B cell (primary cell): ENCODE measurements at regions not wholly inside any gene's neighbourhood (a gene's known extent, or its start where the extent isn't known, plus 50 kb on each side); places are given as distances from the start of the nearest gene placed in this dataset.
"Not testable (repeated sequence)": the region's sequence is repeated elsewhere in the genome, so short reads cannot be mapped to it uniquely, and the experiment has no call there.

Source experiments
- ATAC-seq: fragments of 200-7000 bp; cut with Tn5 transposase; one replicate; pipeline ENCODE4 v1.10.0; 2021; ENCODE audit warnings: low read depth, mild to moderate bottlenecking, moderate number of reproducible peaks, moderate library complexity
- CTCF ChIA-PET: fragments of 350-600 bp; sonication (Branson Sonifier 250); formaldehyde crosslinking; loops from one replicate; lab custom pipeline; 2021; ENCODE audit warnings: antibody characterized with exemption, inconsistent platforms; lab: Charles Lee
- POLR2A ChIA-PET: fragments of 350-600 bp; sonication (Branson Sonifier 250); formaldehyde crosslinking; loops from one replicate; lab custom pipeline; 2021; ENCODE audit warnings: antibody characterized with exemption; lab: Charles Lee
- DNase-seq: peaks from one replicate; pipeline ENCODE4 v3.0.0; 2013
- H2AFZ ChIP-seq: 2 replicates; pipeline ENCODE4 v1.6.1; 2012; ENCODE audit warnings: mild to moderate bottlenecking, low read depth, low read length; ENCODE audit not compliant: insufficient read depth, poor library complexity, severe bottlenecking
- H3K27ac ChIP-seq, 2 donors: 1 replicate in 1 of 2; 2 replicates in 1 of 2; pipeline ENCODE4 v1.5.1; 2012 to 2013; ENCODE audit warnings: low read length in 2 of 2, mild to moderate bottlenecking in 2 of 2, moderate library complexity in 1 of 2
- H3K27me3 ChIP-seq, 4 experiments: fragments of 200-600 bp in 1 of 4; sonication (generic) in 1 of 4; replicated peaks in 1 of 4; 1 replicate in 2 of 4; 2 replicates in 2 of 4; pipeline versions ENCODE4 v1.6.1 to v1.7.0; 2013 to 2016; ENCODE audit warnings: low read length in 3 of 4, mild to moderate bottlenecking in 2 of 4, mixed read lengths in 1 of 4, moderate library complexity in 1 of 4; ENCODE audit not compliant: insufficient read depth in 4 of 4, control insufficient read depth in 3 of 4; ENCODE audit errors: control extremely low read depth in 1 of 4
- H3K36me3 ChIP-seq, 2 experiments: replicated peaks in 1 of 2; 1 replicate in 1 of 2; 2 replicates in 1 of 2; pipeline versions ENCODE4 v1.6.1 to v1.7.1; 2013; ENCODE audit warnings: low read length in 1 of 2; ENCODE audit not compliant: insufficient read depth in 2 of 2, control insufficient read depth in 1 of 2; ENCODE audit errors: control extremely low read depth in 1 of 2, extremely low read depth in 1 of 2
- H3K4me1 ChIP-seq, 2 donors: fragments of 200-600 bp in 1 of 2; sonication (generic) in 1 of 2; 1 replicate in 1 of 2; 2 replicates in 1 of 2; pipeline versions ENCODE4 v1.5.1 to v1.6.1; 2013 to 2017; ENCODE audit warnings: low read length in 2 of 2; ENCODE audit not compliant: control insufficient read depth in 2 of 2, insufficient read depth in 2 of 2
- H3K4me2 ChIP-seq: replicated peaks from 2 replicates; pipeline ENCODE3; 2012; ENCODE audit warnings: mild to moderate bottlenecking, low read depth, low read length; ENCODE audit not compliant: poor library complexity, severe bottlenecking
- H3K4me3 ChIP-seq, 5 experiments: fragments of 200-600 bp in 1 of 5; sonication (generic) in 1 of 5; 1 replicate in 3 of 5; 2 replicates in 2 of 5; pipeline versions ENCODE4 v1.5.1 to v1.7.0; 2011 to 2016; ENCODE audit warnings: low read length in 4 of 5, mild to moderate bottlenecking in 4 of 5, low read depth in 2 of 5, control low read depth in 1 of 5, moderate library complexity in 1 of 5; ENCODE audit not compliant: insufficient read depth in 1 of 5; ENCODE audit errors: control extremely low read depth in 1 of 5, extremely low read depth in 1 of 5
- H3K79me2 ChIP-seq: fragments of 200-600 bp; sonication (generic); one replicate; pipeline ENCODE4 v1.6.0; 2016; ENCODE audit warnings: low read length; ENCODE audit not compliant: control insufficient read depth, insufficient read depth
- H3K9ac ChIP-seq: fragments of 200-600 bp; sonication (generic); 2 replicates; pipeline ENCODE4 v1.6.1; 2017; ENCODE audit warnings: mild to moderate bottlenecking, low read length, moderate library complexity
- H3K9me3 ChIP-seq, 3 donors: one replicate each; pipeline versions ENCODE4 v1.6.1 to v1.7.1; 2013; ENCODE audit warnings: low read length in 2 of 3; ENCODE audit not compliant: control insufficient read depth in 2 of 3, insufficient read depth in 1 of 3; ENCODE audit errors: control extremely low read depth in 1 of 3
- H4K20me1 ChIP-seq: 2 replicates; pipeline ENCODE4 v1.6.0; 2012; ENCODE audit warnings: mild to moderate bottlenecking, low read length; ENCODE audit not compliant: insufficient read depth, control insufficient read depth, poor library complexity, severe bottlenecking
- H3K27ac Mint-ChIP-seq: one replicate; pipeline ENCODE4 v1.8.0; 2021; ENCODE audit warnings: mixed read lengths
- H3K27me3 Mint-ChIP-seq: one replicate; pipeline ENCODE4 v1.8.0; 2021; ENCODE audit warnings: mixed read lengths
- H3K4me1 Mint-ChIP-seq: one replicate; pipeline ENCODE4 v1.8.0; 2021; ENCODE audit warnings: mixed read lengths
- H3K4me3 Mint-ChIP-seq: one replicate; pipeline ENCODE4 v1.8.0; 2021; ENCODE audit warnings: mixed read lengths
- H3K9me3 Mint-ChIP-seq: one replicate; pipeline ENCODE4 v1.8.0; 2022; ENCODE audit warnings: mixed read lengths; ENCODE audit not compliant: insufficient read depth
- EZH2 ChIP-seq: IDR thresholded peaks from 2 replicates; pipeline ENCODE4 v1.6.1; 2012; ENCODE audit warnings: borderline replicate concordance, low read depth, mild to moderate bottlenecking, moderate library complexity, low read length; ENCODE audit not compliant: insufficient read depth, poor library complexity, severe bottlenecking
- WGBS: methylation state at CpG from one replicate; pipeline ENCODE4 v1.1.5; 2013; ENCODE audit warnings: missing lambda C conversion rate; ENCODE audit not compliant: insufficient coverage; 5-methylcytosine and 5-hydroxymethylcytosine counted together
- intact Hi-C: fragments of 100-400 bp; cut with micrococcal nuclease; formaldehyde crosslinking; loops from one replicate; pipeline ENCODE4 v1.10.0; 2022
- TF ChIP-seq, protein P1 (sequence below): fragments of 200-600 bp; IDR thresholded peaks from one replicate; pipeline ENCODE4 v1.8.0; 2022; ENCODE audit warnings: antibody characterized with exemption, mild to moderate bottlenecking

- ChIA-PET POLR2A (no interaction called here), CTCF (no interaction called here)
- intact Hi-C loops = no loop called here
- H3K27me3 Mint-ChIP-seq = peaks cover 8% of the 10 kb centered on the region
- no peaks in the 10 kb centered on the region for H3K9me3 Mint-ChIP-seq
- H3K4me2 ChIP-seq = no peak overlapping the region
- no peaks in the 10 kb centered on the region for H3K79me2 ChIP-seq
- no peak overlapping the region for H3K4me3 Mint-ChIP-seq
- ATAC-seq (no peak), DNase-seq (no peak)
- H3K4me3 ChIP-seq = no peak overlapping the region
- no peak overlapping the region for H2AFZ ChIP-seq
- no peaks in the 10 kb centered on the region for H3K36me3 ChIP-seq
- H3K9ac ChIP-seq = no peak overlapping the region
- H3K9me3 ChIP-seq = peaks cover 0 to 7% (median 0%) of the 10 kb centered on the region in 3 donors
- TF ChIP-seq EZH2 = no peak
- TF ChIP-seq, protein P1, sequence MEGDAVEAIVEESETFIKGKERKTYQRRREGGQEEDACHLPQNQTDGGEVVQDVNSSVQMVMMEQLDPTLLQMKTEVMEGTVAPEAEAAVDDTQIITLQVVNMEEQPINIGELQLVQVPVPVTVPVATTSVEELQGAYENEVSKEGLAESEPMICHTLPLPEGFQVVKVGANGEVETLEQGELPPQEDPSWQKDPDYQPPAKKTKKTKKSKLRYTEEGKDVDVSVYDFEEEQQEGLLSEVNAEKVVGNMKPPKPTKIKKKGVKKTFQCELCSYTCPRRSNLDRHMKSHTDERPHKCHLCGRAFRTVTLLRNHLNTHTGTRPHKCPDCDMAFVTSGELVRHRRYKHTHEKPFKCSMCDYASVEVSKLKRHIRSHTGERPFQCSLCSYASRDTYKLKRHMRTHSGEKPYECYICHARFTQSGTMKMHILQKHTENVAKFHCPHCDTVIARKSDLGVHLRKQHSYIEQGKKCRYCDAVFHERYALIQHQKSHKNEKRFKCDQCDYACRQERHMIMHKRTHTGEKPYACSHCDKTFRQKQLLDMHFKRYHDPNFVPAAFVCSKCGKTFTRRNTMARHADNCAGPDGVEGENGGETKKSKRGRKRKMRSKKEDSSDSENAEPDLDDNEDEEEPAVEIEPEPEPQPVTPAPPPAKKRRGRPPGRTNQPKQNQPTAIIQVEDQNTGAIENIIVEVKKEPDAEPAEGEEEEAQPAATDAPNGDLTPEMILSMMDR = no peak
- H3K27ac ChIP-seq = no peak overlapping the region
- H3K27ac Mint-ChIP-seq = no peak overlapping the region
- peaks cover 0 to 3% (median 0%) of the 10 kb centered on the region in 4 experiments for H3K27me3 ChIP-seq
- 75% methylated on average over 1 of the region's 2 CpGs for WGBS
- no peaks in the 10 kb centered on the region for H3K4me1 Mint-ChIP-seq
- H4K20me1 ChIP-seq = no peaks in the 10 kb centered on the region
- no peaks in the 10 kb centered on the region for H3K4me1 ChIP-seq
Observed at GRCh38 chr2:236835307-236836024, 250.2 kb upstream of the COPS8 start.

- POLR2A ChIA-PET, H3K27ac Mint-ChIP-seq: not testable (repeated sequence)
- 97% methylated on average over 2 of the region's 2 CpGs for WGBS
Observed at GRCh38 chr2:236836028-236836427, 249.7 kb upstream of the COPS8 start.

More at GRCh38 chr2:236836028-236836427, 249.7 kb upstream of the COPS8 start:
- H2AFZ ChIP-seq, H3K9ac ChIP-seq, DNase-seq, H3K4me3 Mint-ChIP-seq, H3K4me3 ChIP-seq, ATAC-seq, H3K27me3 ChIP-seq, H3K79me2 ChIP-seq, H3K27ac ChIP-seq, H3K4me1 Mint-ChIP-seq, intact Hi-C loops, H3K9me3 ChIP-seq, H4K20me1 ChIP-seq, H3K4me1 ChIP-seq, H3K36me3 ChIP-seq, CTCF ChIA-PET, H3K9me3 Mint-ChIP-seq, H3K4me2 ChIP-seq: not testable (repeated sequence)
- H3K27me3 Mint-ChIP-seq = peaks cover 11% of the 10 kb centered on the region
